GM19023 (cell line): ENCODE measurements at regions not wholly inside any gene's neighbourhood (a gene's known extent, or its start where the extent isn't known, plus 50 kb on each side); places are given as distances from the start of the nearest gene placed in this dataset.
"Not testable (repeated sequence)": the region's sequence is repeated elsewhere in the genome, so short reads cannot be mapped to it uniquely, and the experiment has no call there.

Experiments
- ATAC-seq: cut with Tn5 transposase; IDR thresholded peaks from one replicate; pipeline ENCODE4 v1.9.1; 2021; ENCODE audit warnings: mild to moderate bottlenecking, moderate library complexity; ENCODE audit not compliant: unreplicated experiment

- ATAC-seq, result no peak
Observed at GRCh38 chr5:40453689-40454088, 226.0 kb upstream of the PTGER4 start.

GRCh38 chr5:40452874-40453624 is 226.7 kb upstream of the PTGER4 start:
- peak; percentile 58 for ATAC-seq

GRCh38 chr5:40447438-40447837 is 232.3 kb upstream of the PTGER4 start:
- ATAC-seq, result no peak

GRCh38 chr5:40446910-40447309 is 232.8 kb upstream of the PTGER4 start:
- no peak for ATAC-seq

- peak; percentile 48 for ATAC-seq
Observed at GRCh38 chr5:40442346-40442745, 237.4 kb upstream of the PTGER4 start.

GRCh38 chr5:40441733-40442132 is 238.0 kb upstream of the PTGER4 start:
- ATAC-seq, result no peak

GRCh38 chr5:40440746-40441145 is 239.0 kb upstream of the PTGER4 start:
- no peak for ATAC-seq

GRCh38 chr5:40439103-40439502 is 240.6 kb upstream of the PTGER4 start:
- not testable (repeated sequence) for ATAC-seq

GRCh38 chr5:40438646-40439045 is 241.1 kb upstream of the PTGER4 start:
- ATAC-seq, result not testable (repeated sequence)

GRCh38 chr5:40437452-40437861 is 242.3 kb upstream of the PTGER4 start:
- ATAC-seq, result peak; percentile 62

- peak; percentile 39 for ATAC-seq
Observed at GRCh38 chr5:40436535-40437237, 243.0 kb upstream of the PTGER4 start.

GRCh38 chr5:40435706-40436105 is 244.0 kb upstream of the PTGER4 start:
- ATAC-seq, result not testable (repeated sequence)

- ATAC-seq, result no peak
Observed at GRCh38 chr5:40432836-40433235, 246.9 kb upstream of the PTGER4 start.

GRCh38 chr5:40431734-40432133 is 248.0 kb upstream of the PTGER4 start:
- no peak for ATAC-seq

- no peak for ATAC-seq
Observed at GRCh38 chr5:40430101-40430710, 249.5 kb upstream of the PTGER4 start.

GRCh38 chr5:40429258-40430100 is 250.2 kb upstream of the PTGER4 start:
- ATAC-seq, result no peak

- ATAC-seq, result no peak
Observed at GRCh38 chr5:40428815-40429214, 250.9 kb upstream of the PTGER4 start.

GRCh38 chr5:40428126-40428525 is 251.6 kb upstream of the PTGER4 start:
- ATAC-seq, result no peak

- ATAC-seq, result not testable (repeated sequence)
Observed at GRCh38 chr5:40417046-40417810, 262.5 kb upstream of the PTGER4 start.

- no peak for ATAC-seq
Observed at GRCh38 chr5:40416588-40416987, 263.1 kb upstream of the PTGER4 start.
